NCI-H1436 treated with DMSO at 0.1 percent for 48 hours (cell line): ENCODE measurements at regions not wholly inside any gene's neighbourhood (a gene's known extent, or its start where the extent isn't known, plus 50 kb on each side); places are given as distances from the start of the nearest gene placed in this dataset.
"Not testable (repeated sequence)": the region's sequence is repeated elsewhere in the genome, so short reads cannot be mapped to it uniquely, and the experiment has no call there.

Experiments used
- DNase-seq: peaks from one replicate; lab custom pipeline; 2025; lab: John Stamatoyannopoulos, UW

- no peak for DNase-seq
Observed at GRCh38 chrX:9345957-9346356, 118.9 kb upstream of the TBL1X start.

GRCh38 chrX:9349572-9350494 is 115.0 kb upstream of the TBL1X start:
- DNase-seq: no peak

DNA sequence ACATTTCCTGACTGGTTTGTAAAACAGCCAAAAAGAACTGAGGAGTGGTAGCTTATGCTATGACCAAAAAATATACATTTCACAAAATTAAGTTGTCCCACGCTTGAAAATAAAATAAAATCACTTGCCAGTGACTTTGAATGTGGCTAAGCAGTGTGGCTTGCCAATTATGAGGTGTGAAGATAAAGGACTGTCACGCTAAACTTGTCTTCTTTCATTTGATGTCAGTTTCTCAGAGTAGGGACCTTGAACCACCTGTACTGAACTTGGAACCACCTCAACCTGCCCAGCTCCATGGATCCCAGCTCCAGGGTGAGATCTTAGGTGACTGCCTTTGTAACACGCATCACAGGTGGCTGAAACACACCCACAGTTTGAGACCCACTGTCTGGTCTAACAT is 113.7 kb upstream of the TBL1X start:
- DNase-seq: no peak

GRCh38 chrX:9352243-9352642 is 112.6 kb upstream of the TBL1X start:
- DNase-seq: no peak

GRCh38 chrX:9352694-9353411 is 112.0 kb upstream of the TBL1X start:
- no peak for DNase-seq

GRCh38 chrX:9354918-9355317 is 109.9 kb upstream of the TBL1X start:
- DNase-seq: no peak

- DNase-seq: no peak
Observed at GRCh38 chrX:9355739-9356138, 109.1 kb upstream of the TBL1X start.

- no peak for DNase-seq
Observed at GRCh38 chrX:9356846-9357245, 108.0 kb upstream of the TBL1X start.

DNA sequence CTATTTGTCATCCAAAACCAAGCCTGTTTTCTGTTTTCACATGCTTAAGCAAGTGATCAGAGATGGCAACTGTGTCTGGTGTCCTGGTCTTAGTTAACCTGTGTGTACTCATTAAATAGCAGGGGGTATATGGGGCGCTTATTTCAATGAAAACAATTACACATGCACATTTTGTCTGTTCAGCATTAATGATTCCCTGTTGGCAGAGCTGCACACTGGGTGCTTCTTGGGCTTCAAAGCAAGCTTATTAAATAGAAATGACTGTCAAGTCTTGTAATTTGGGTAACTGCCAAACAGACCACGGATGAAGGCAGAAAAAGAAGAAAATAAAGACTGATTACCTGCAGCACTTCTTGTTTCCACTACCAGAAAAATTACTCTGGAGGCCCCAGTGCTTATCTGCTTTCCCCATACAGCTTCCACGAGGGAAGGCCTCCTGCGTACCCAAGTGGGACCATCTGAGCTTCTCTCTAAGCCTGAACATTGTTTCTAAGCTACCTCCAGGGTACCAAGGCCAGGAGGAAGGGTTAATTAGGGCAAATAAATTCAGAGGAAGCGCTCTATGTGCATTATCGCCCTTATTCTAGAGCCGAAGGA is 107.2 kb upstream of the TBL1X start:
- DNase-seq: no peak

- no peak for DNase-seq
Observed at GRCh38 chrX:9362363-9362928, 102.4 kb upstream of the TBL1X start.

- no peak for DNase-seq
Observed at GRCh38 chrX:9367421-9367820, 97.4 kb upstream of the TBL1X start.

- DNase-seq: no peak
Observed at GRCh38 chrX:9368262-9368661, 96.6 kb upstream of the TBL1X start.

- no peak for DNase-seq
Observed at GRCh38 chrX:9369802-9370291, 95.0 kb upstream of the TBL1X start.

- DNase-seq: no peak
Observed at GRCh38 chrX:9370893-9371292, 94.0 kb upstream of the TBL1X start.

DNA sequence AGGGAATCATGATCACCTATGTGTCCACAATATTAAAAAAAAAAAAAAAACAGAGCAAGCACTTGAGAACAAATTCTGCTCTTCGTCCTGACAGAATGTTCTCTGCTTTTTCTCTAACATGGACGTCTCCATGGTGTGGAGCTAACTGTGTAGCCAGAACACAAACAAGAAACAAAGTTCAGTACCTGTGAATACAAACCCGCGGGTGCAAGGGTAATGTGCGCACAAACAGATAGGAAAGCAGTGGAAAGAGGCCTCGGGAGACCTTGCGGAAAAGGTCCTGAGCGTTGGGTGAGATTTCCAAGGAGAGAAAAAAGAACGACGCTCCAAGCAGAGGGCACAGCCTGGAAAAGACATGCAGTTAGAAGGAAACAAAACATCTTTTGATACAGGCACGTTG is 92.0 kb upstream of the TBL1X start:
- no peak for DNase-seq

DNA sequence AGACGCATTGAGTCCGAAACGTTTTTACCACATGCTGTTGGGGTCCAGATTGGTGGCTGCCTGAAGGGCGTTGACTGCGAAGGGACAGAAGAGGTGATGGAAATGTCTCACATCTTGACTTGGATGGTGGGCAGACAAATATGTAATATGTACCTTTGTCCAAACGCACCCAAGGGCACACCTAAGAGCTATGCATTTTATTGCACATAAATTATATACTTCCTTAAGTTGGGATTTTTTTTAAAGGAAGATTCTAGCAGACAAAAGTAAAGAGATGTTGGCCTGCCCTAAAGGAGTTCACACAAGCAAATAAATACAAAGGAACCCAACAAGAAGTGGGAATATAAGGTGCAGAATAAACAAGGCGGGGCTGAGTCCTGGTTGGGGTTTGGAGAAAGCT is 91.1 kb upstream of the TBL1X start:
- DNase-seq: no peak

DNA sequence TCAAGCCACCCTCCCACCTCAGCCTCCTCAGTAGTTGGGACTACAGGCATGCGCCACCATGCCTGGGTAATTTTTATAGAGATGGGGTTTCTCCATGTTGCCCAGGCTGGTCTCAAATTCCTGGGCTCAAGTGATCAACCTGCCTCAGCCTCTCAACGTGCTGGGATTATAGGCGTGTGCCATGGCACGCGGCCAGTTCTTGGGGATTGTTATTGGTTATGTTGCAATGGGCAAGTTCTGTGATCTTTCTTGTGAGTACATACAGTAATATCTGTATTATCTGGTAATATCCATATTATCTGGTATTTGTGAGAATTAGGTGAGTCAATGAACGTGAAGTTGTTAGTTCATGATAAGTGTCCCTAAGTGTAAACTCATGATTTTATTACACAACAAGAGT is 90.3 kb upstream of the TBL1X start:
- DNase-seq: no peak

- DNase-seq: no peak
Observed at GRCh38 chrX:9376111-9376510, 88.7 kb upstream of the TBL1X start.

DNA sequence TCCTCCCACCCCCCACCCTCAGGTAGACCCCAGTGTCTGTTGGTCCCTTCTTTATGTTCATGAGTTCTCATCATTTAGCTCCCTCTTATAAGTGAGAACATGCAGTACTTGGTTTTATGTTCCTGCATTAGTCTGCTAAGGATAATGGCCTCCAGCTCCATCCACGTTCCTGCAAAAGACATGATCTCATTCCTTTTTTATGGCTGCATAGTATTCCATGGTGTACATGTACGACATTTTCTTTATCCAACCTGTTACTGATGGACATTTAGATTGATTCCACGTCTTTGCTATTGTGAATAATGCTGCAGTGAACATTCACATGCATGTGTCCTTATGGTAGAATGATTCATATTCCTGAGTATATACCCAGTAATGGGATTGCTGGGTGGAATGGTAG is 87.6 kb upstream of the TBL1X start:
- DNase-seq: not testable (repeated sequence)

- DNase-seq: no peak
Observed at GRCh38 chrX:9378980-9379696, 85.7 kb upstream of the TBL1X start.

GRCh38 chrX:9379697-9380551 is 84.9 kb upstream of the TBL1X start:
- DNase-seq: no peak
